ENCODE measurements at regions not wholly inside any gene's neighbourhood (a gene's known extent, or its start where the extent isn't known, plus 50 kb on each side); places are given as distances from the start of the nearest gene placed in this dataset.
"Not testable (repeated sequence)": the region's sequence is repeated elsewhere in the genome, so short reads cannot be mapped to it uniquely, and the experiment has no call there.

GRCh38 chr9:85332487-85332886 lies 409.3 kb downstream of the AGTPBP1 start:
- no peak for DNase-seq (ENCODE audit: low read depth in 2 of 2)

- no peak for DNase-seq (ENCODE audit: low read depth in 2 of 2)
These were observed 410.1 kb downstream of the AGTPBP1 start for GRCh38 chr9:85331626-85332025.

GRCh38 chr9:85322592-85322991 lies 419.2 kb downstream of the AGTPBP1 start:
- DNase-seq (ENCODE audit: low read depth in 2 of 2), result no peak

GRCh38 chr9:85321561-85321960 lies 420.2 kb downstream of the AGTPBP1 start:
- no peak for DNase-seq (ENCODE audit: low read depth in 2 of 2)

GRCh38 chr9:85319936-85320656 lies 421.7 kb downstream of the AGTPBP1 start:
- no peak for DNase-seq (ENCODE audit: low read depth in 2 of 2)

GRCh38 chr9:85315535-85315934 lies 426.2 kb downstream of the AGTPBP1 start:
- not testable (repeated sequence) for DNase-seq (ENCODE audit: low read depth in 2 of 2)

- no peak for DNase-seq (ENCODE audit: low read depth in 2 of 2)
These were observed 431.2 kb downstream of the AGTPBP1 start for GRCh38 chr9:85310573-85310972.

GRCh38 chr9:85303757-85304134 lies 438.0 kb downstream of the AGTPBP1 start:
- no peak for DNase-seq (ENCODE audit: low read depth in 2 of 2)

GRCh38 chr9:85302938-85303756 lies 438.6 kb downstream of the AGTPBP1 start:
- DNase-seq (ENCODE audit: low read depth in 2 of 2), result no peak

GRCh38 chr9:85298499-85298898 lies 443.3 kb downstream of the AGTPBP1 start:
- no peak for DNase-seq (ENCODE audit: low read depth in 2 of 2)

GRCh38 chr9:85295244-85295643 lies 446.5 kb downstream of the AGTPBP1 start:
- DNase-seq (ENCODE audit: low read depth in 2 of 2), result not testable (repeated sequence)

- DNase-seq (ENCODE audit: low read depth in 2 of 2), result no peak
These were observed 449.5 kb downstream of the AGTPBP1 start for GRCh38 chr9:85292261-85292660.

- no peak for DNase-seq (ENCODE audit: low read depth in 2 of 2)
These were observed 450.5 kb downstream of the AGTPBP1 start for GRCh38 chr9:85291266-85291665.

GRCh38 chr9:85290019-85290418 lies 451.7 kb downstream of the AGTPBP1 start:
- no peak for DNase-seq (ENCODE audit: low read depth in 2 of 2)

GRCh38 chr9:85289142-85289541 lies 452.6 kb downstream of the AGTPBP1 start:
- no peak for DNase-seq (ENCODE audit: low read depth in 2 of 2)

- DNase-seq (ENCODE audit: low read depth in 2 of 2), result no peak
These were observed 458.3 kb downstream of the AGTPBP1 start for GRCh38 chr9:85283421-85283820.

- no peak for DNase-seq (ENCODE audit: low read depth in 2 of 2)
These were observed 463.0 kb downstream of the AGTPBP1 start for GRCh38 chr9:85278769-85279168.

- DNase-seq (ENCODE audit: low read depth in 2 of 2), result no peak
These were observed 465.0 kb downstream of the AGTPBP1 start for GRCh38 chr9:85276741-85277140.

- DNase-seq (ENCODE audit: low read depth in 2 of 2), result no peak
These were observed 471.9 kb downstream of the AGTPBP1 start for GRCh38 chr9:85269811-85270210.

GRCh38 chr9:85268131-85268530 lies 473.6 kb downstream of the AGTPBP1 start:
- no peak for DNase-seq (ENCODE audit: low read depth in 2 of 2)

- DNase-seq (ENCODE audit: low read depth in 2 of 2), result no peak
These were observed 477.1 kb downstream of the AGTPBP1 start for GRCh38 chr9:85264695-85265094.

GRCh38 chr9:85263288-85263687 lies 478.5 kb downstream of the AGTPBP1 start:
- no peak for DNase-seq (ENCODE audit: low read depth in 2 of 2)

GRCh38 chr9:85262333-85262732 lies 479.4 kb downstream of the AGTPBP1 start:
- no peak for DNase-seq (ENCODE audit: low read depth in 2 of 2)

Measured in stimulated activated CD4-positive, alpha-beta T cell treated with anti-CD3 and anti-CD28 coated beads, Interleukin-12 subunit alpha, Interleukin-12 subunit beta, amount 100 ng/mL, for 24 hours (primary cell).